Cardiac fibroblast (primary cell): ENCODE measurements at regions not wholly inside any gene's neighbourhood (a gene's known extent, or its start where the extent isn't known, plus 50 kb on each side); places are given as distances from the start of the nearest gene placed in this dataset.
"Not testable (repeated sequence)": the region's sequence is repeated elsewhere in the genome, so short reads cannot be mapped to it uniquely, and the experiment has no call there.

Experiments
- DNase-seq, 2 donors: peaks; one replicate each; pipeline versions ENCODE4 v3.0.0 to v3.0.0-alpha.2; 2010; ENCODE audit warnings: low read depth in 2 of 2
- H3K4me3 ChIP-seq, 2 donors: replicated peaks in 1 of 2; 1 replicate in 1 of 2; 2 replicates in 1 of 2; pipeline ENCODE4 v1.5.1; 2011; ENCODE audit warnings: low read depth in 2 of 2, low read length in 2 of 2, mild to moderate bottlenecking in 2 of 2, moderate library complexity in 1 of 2
- CTCF ChIP-seq: IDR thresholded peaks from one replicate; pipeline ENCODE4 v1.5.1; 2011; ENCODE audit warnings: low read depth, mild to moderate bottlenecking, low read length, inconsistent platforms

- H3K4me3 ChIP-seq = no peak overlapping the region
- DNase-seq = no peak
- no peak for TF ChIP-seq CTCF
Measured at GRCh38 chr3:4065085-4065484, 238.1 kb upstream of the SETMAR start.

- DNase-seq = no peak
- no peak for TF ChIP-seq CTCF
- no peak overlapping the region for H3K4me3 ChIP-seq
Measured at GRCh38 chr3:4065554-4065953, 237.6 kb upstream of the SETMAR start.

DNA sequence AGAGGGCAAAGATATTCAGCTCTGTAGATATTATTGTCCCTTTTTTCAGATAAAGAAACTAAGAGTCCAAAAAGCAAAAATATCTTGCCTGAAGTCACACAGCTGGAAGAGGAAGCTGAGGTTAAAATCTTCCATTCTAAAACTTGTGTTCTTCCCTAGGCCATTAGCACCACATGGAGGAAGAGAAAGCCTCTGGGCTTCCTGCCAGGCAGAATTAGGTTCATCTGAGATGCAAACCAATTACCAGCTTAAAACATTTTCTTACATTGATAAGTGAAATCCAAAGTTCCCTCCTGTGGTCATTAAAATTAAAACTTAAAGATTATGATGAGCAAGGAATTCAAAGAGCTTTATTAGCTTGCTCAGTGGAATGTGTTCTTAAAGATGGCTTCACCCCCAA, 235.3 kb upstream of the SETMAR start:
- TF ChIP-seq CTCF = no peak
- DNase-seq = no peak
- H3K4me3 ChIP-seq = no peak overlapping the region

DNA sequence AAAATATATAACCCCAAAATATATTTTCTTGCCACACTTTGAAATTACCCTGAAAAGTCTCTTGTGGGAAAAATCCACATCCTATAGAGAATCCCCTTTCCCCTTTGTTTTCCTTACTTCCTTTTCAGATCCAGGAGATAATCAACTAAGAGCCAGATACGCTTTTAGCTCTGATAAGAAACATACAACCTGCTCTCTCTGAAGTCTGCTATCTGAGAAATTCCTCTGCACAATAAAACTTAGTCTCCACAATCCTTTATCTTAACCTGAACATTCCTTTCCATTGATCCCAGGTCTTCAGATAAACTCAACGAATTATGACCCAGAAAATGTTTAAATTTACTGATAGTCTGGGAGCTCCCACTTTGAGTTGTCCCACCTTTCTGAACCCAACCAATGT, 233.4 kb upstream of the SETMAR start:
- no peak for DNase-seq
- H3K4me3 ChIP-seq = no peak overlapping the region
- TF ChIP-seq CTCF = no peak

GRCh38 chr3:4071481-4072184, 231.5 kb upstream of the SETMAR start:
- no peak for DNase-seq
- TF ChIP-seq CTCF = no peak
- no peak overlapping the region for H3K4me3 ChIP-seq

- not testable (repeated sequence) for DNase-seq, H3K4me3 ChIP-seq
Measured at GRCh38 chr3:4077278-4077677, 225.9 kb upstream of the SETMAR start.

GRCh38 chr3:4077950-4078349, 225.2 kb upstream of the SETMAR start:
- no peak for DNase-seq
- no peak overlapping the region for H3K4me3 ChIP-seq
- no peak for TF ChIP-seq CTCF
